ENCODE measurements at regions not wholly inside any gene's neighbourhood (a gene's known extent, or its start where the extent isn't known, plus 50 kb on each side); places are given as distances from the start of the nearest gene placed in this dataset.
"Not testable (repeated sequence)": the region's sequence is repeated elsewhere in the genome, so short reads cannot be mapped to it uniquely, and the experiment has no call there.

- DNase-seq (ENCODE audit: low read depth in 3 of 3, low spot score in 1 of 3): no peak
Observed at GRCh38 chr2:129803871-129804270, 175.6 kb upstream of the RAB6C start.

DNA sequence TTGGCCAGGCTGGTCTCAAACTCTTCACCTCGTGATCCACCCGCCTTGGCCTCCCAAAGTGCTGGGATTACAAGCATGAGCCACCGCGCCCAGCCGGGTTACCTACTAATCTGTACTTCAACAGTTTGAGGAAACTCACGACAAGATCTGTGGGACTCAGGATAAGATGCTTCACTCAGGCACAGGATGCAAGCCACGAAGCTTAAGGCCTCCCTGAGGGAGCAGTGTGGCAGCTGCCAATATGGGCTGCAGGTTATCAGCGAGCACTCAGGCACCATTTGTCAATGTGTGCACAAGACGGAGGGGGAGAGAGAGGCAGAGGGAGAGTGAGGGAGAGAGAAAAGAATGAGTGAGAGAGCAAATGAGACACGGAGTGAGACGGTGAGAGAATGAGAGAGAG is 173.6 kb upstream of the RAB6C start:
- DNase-seq (ENCODE audit: low read depth in 3 of 3, low spot score in 1 of 3): no peak

DNA sequence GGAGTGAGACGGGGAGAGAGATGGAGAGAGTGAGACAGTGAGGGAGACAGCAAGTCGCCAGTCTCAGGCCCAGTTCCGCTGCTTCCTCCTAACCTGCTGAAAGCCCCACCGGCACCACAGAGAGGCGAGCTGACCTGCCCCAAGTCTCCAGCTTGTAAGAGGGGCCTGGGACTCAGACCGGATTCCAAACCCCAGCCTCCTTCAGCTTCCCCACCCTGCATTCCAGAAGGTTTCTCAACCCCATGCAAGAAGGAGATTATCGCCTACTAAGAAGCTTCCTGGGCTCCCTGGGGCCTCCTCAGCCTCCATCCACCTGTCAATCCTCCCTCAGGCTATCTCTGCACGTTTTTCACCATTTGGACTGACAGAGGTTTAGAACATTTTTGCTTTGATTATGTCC is 173.1 kb upstream of the RAB6C start:
- no peak for DNase-seq (ENCODE audit: low read depth in 3 of 3, low spot score in 1 of 3)

GRCh38 chr2:129806990-129807389 is 172.5 kb upstream of the RAB6C start:
- DNase-seq (ENCODE audit: low read depth in 3 of 3, low spot score in 1 of 3): no peak

DNA sequence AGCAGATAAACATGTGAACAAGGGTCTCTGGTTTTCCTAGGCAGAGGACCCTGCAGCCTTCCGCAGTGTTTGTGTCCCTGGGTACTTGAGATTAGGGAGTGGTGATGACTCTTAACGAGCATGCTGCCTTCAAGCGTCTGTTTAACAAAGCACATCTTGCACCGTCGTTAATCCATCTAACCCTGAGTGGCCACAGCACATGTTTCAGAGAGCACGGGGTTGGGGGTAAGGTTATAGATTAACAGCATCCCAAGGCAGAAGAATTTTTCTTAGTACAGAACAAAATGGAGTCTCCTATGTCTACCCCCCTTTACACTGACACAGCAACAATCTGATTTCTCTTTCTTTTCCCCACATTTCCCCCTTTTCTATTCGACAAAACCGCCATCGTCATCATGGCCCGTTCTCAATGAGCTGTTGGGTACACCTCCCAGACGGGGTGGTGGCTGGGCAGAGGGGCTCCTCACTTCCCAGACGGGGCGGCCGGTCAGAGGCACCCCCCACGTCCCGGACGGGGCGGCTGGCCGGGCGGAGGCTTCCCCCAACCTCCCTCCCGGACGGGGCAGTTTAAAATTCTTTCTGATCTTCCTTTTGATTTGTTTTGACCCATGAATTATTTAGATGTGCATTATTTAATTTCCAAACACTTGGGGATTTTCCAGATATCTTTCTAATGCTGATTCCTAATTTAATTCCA is 171.7 kb upstream of the RAB6C start:
- DNase-seq (ENCODE audit: low read depth in 3 of 3, low spot score in 1 of 3): not testable (repeated sequence)

DNA sequence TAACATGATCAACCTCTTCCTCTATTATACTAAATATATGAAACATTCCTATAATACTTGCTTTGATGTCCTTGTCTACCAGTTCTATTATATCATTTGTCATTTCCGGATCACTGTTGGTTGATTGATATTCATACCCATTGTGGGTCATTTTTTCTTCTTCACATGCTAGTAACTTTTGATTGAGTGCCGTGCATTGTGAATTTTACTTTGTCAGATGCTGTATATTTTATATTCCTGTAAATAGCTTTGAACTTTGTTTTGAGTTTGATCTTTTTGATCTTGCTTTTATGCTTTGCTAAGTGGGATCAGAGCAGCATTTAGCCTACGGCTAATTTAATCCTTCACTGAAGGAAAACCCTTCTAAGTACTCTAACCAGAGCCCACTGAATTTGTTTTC is 168.9 kb upstream of the RAB6C start:
- DNase-seq (ENCODE audit: low read depth in 3 of 3, low spot score in 1 of 3): no peak

DNA sequence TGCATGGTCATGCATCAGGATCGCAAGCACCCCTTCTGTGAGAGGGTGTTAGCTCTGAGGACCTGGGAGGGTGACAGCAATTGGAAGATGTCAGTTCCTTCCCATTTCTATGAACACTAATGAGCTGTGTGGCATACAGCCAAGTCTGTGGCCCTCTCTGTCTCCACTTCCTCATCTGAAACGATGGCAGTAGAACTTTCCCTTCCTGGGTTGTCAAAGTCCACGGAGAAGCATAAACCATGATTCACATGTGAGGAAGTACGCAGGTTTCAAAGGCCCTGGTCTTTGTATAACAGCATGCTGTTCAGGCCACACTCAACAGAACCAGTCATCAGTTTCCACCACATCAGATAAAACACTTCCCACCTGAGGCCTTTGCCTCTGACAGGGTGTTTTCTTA is 167.4 kb upstream of the RAB6C start:
- DNase-seq (ENCODE audit: low read depth in 3 of 3, low spot score in 1 of 3): no peak

DNA sequence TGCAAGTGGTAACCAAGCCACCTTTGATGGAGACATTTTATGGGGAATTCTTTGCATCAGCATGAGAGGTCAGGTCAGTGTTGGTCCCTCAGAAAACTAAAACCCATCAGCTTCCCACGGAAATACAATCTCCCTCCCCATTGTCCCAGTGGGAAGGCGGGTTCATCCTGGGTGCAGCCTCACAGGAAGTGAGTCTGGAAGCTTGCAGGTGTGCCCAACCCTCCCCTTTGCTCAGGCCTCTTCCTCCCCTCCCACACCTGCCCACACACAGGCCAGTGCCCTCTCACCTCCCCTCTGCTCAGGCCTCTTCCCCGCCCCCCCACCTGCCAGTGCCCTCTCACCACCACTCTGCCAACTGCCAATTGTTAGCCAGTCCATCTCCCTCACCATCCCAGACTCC is 166.8 kb upstream of the RAB6C start:
- DNase-seq (ENCODE audit: low read depth in 3 of 3, low spot score in 1 of 3): no peak

- no peak for DNase-seq (ENCODE audit: low read depth in 3 of 3, low spot score in 1 of 3)
Observed at GRCh38 chr2:129813404-129813803, 166.1 kb upstream of the RAB6C start.

GRCh38 chr2:129816813-129817574 is 162.5 kb upstream of the RAB6C start:
- DNase-seq (ENCODE audit: low read depth in 3 of 3, low spot score in 1 of 3): no peak

DNA sequence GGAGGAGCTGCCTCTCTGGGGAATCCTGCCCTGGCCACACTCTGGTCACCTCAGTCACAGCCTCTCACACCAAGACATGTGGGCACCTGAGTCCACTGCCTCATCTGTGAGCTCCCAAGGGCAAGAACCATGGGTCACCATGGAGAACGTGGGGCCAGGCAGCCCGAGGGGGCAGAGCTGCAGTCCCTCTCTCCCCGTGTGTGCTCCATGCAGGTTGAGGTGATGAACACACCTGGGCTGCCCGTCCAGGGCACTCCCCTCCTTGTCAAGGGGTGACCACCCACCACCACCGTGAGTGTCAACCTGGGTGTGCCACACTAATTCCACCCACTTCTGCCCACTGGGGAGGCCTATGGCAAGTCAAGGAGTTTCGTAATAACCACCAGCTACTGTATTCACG is 159.6 kb upstream of the RAB6C start:
- DNase-seq (ENCODE audit: low read depth in 3 of 3, low spot score in 1 of 3): no peak

GRCh38 chr2:129820908-129821307 is 158.6 kb upstream of the RAB6C start:
- DNase-seq (ENCODE audit: low read depth in 3 of 3, low spot score in 1 of 3): no peak

GRCh38 chr2:129821445-129821844 is 158.0 kb upstream of the RAB6C start:
- DNase-seq (ENCODE audit: low read depth in 3 of 3, low spot score in 1 of 3): no peak

GRCh38 chr2:129823044-129823443 is 156.4 kb upstream of the RAB6C start:
- DNase-seq (ENCODE audit: low read depth in 3 of 3, low spot score in 1 of 3): no peak

- no peak for DNase-seq (ENCODE audit: low read depth in 3 of 3, low spot score in 1 of 3)
Observed at GRCh38 chr2:129827311-129828090, 152.0 kb upstream of the RAB6C start.

- no peak for DNase-seq (ENCODE audit: low read depth in 3 of 3, low spot score in 1 of 3)
Observed at GRCh38 chr2:129828792-129829191, 150.7 kb upstream of the RAB6C start.

DNA sequence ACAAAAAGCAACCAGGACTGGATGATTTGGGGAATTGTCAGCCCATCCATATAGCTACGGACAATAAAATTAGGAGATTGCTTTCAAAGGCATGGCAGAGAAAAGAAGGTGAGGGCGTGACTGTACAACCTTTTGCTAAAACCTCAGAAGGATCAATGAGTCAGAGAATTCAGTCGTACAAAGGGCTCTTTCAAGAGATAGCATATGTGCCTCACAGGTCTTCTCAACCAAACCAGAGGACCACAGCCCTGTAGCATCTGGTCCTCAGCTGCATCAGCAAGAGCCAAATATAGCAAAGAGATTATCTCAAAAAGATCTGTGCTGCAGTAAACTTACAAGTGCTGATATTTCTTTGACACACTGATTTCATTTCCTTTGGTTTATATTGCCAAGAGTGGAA is 149.9 kb upstream of the RAB6C start:
- no peak for DNase-seq (ENCODE audit: low read depth in 3 of 3, low spot score in 1 of 3)

GRCh38 chr2:129831018-129831417 is 148.4 kb upstream of the RAB6C start:
- no peak for DNase-seq (ENCODE audit: low read depth in 3 of 3, low spot score in 1 of 3)

DNA sequence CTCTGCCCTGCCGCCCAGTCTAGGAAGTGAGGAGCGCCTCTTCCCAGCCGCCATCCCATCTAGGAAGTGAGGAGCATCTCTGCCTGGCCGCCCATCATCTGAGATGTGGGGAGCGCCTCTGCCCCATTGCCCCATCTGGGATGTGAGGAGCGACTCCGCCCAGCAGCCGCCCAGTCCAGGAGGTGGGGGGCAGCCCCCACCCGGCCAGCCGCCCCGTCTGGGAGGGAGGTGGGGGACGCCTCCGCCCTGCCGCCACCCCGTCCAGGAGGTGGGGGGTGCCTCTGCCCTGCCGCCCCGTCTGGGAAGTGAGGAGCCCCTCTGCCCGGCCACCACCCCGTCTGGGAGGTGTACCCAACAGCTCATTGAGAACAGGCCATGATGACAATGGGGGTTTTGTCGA is 146.0 kb upstream of the RAB6C start:
- not testable (repeated sequence) for DNase-seq (ENCODE audit: low read depth in 3 of 3, low spot score in 1 of 3)

- DNase-seq (ENCODE audit: low read depth in 3 of 3, low spot score in 1 of 3): no peak
Observed at GRCh38 chr2:129847043-129847442, 132.4 kb upstream of the RAB6C start.

- no peak for DNase-seq (ENCODE audit: low read depth in 3 of 3, low spot score in 1 of 3)
Observed at GRCh38 chr2:129849559-129850160, 129.8 kb upstream of the RAB6C start.

DNA sequence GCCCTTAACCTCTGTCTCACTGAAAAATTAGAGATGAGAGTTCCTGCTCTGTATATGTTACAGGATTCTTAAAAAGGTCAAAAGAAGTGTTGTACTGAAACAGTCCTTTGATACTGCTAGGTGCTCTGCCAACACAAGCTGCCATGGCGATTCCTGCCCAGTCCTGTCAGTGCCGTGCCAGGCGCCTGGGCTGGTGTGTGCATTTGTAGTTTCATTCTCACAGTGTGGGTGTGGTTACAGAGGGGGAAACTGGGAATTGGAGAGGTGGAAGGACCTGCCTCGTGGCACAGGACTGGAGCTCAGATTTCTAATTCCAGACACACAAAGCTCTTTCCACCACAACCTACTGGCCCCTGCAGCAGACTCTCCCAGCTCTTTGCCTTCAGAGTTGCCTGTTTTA is 122.3 kb upstream of the RAB6C start:
- DNase-seq (ENCODE audit: low read depth in 3 of 3, low spot score in 1 of 3): no peak

All from stimulated activated CD4-positive, alpha-beta T cell treated with anti-CD3 and anti-CD28 coated beads, TNF-alpha, amount 100 ng/mL, for 1 hour (primary cell).